HepG2 (cell line): ENCODE measurements at regions not wholly inside any gene's neighbourhood (a gene's known extent, or its start where the extent isn't known, plus 50 kb on each side); places are given as distances from the start of the nearest gene placed in this dataset.
A peak's percentile ranks its signal among the peaks of the same experiment; 100 is the strongest.

Experiments used
- ATAC-seq: fragments of 200-7000 bp; cut with Tn5 transposase; 3 replicates; pipeline ENCODE4 v1.9.1; 2020; ENCODE audit warnings: mild to moderate bottlenecking, moderate library complexity
- BruUV-seq: library from RNA; stranded (reverse); fragments of 400-500 nt; replicated peaks from 2 replicates; lab custom pipeline; 2021; lab: Mats Ljungman, UMichigan
- CTCF ChIA-PET: fragments of 300-600 bp; formaldehyde crosslinking; extraction: SDS; loops from one replicate; lab custom pipeline; 2021; ENCODE audit warnings: low total read pairs, inconsistent platforms, low intra/inter-chr PET ratio; lab: Yijun Ruan, JAX
- POLR2A ChIA-PET: fragments of 350-600 bp; sonication (Branson Sonifier 250); formaldehyde crosslinking; loops from one replicate; lab custom pipeline; 2020; ENCODE audit warnings: antibody characterized with exemption, inconsistent platforms; lab: Yijun Ruan, JAX
- DNase-seq: peaks from one replicate; pipeline ENCODE4 v3.0.0-alpha.2; 2015; ENCODE audit warnings: low spot score
- FAIRE-seq: peaks from 3 replicates; lab custom pipeline; 2011; peaks lifted over from hg19 to GRCh38; lab: Jason Lieb, UNC
- H2AFZ ChIP-seq: one replicate; pipeline ENCODE4 v1.6.1; 2011; ENCODE audit warnings: low read length, inconsistent platforms
- H3K27ac ChIP-seq: fragments of 300-600 bp; 3 replicates; pipeline ENCODE4 v1.8.0; 2011; ENCODE audit warnings: mixed run types, mild to moderate bottlenecking, mixed read lengths, low read length, inconsistent platforms; ENCODE audit not compliant: insufficient read depth; ENCODE audit errors: extremely low read length
- H3K27me3 ChIP-seq, 2 experiments: fragments of 200-600 bp in 1 of 2; 2 replicates in 1 of 2; 3 replicates in 1 of 2; pipeline versions ENCODE4 v1.6.0 to v1.8.0; 2011; ENCODE audit warnings: low read length in 2 of 2, mild to moderate bottlenecking in 2 of 2, moderate library complexity in 2 of 2, inconsistent platforms in 1 of 2; ENCODE audit not compliant: insufficient read depth in 2 of 2, control insufficient read depth in 1 of 2
- H3K36me3 ChIP-seq, 2 experiments: fragments of 200-600 bp in 1 of 2; replicated peaks in 1 of 2; 2 replicates in 1 of 2; 3 replicates in 1 of 2; pipeline versions ENCODE4 v1.5.1 to v1.8.0; 2011; ENCODE audit warnings: low read length in 2 of 2, inconsistent platforms in 1 of 2; ENCODE audit not compliant: insufficient read depth in 2 of 2, control insufficient read depth in 1 of 2
- H3K4me1 ChIP-seq: 2 replicates; pipeline ENCODE4 v1.5.1; 2012; ENCODE audit warnings: low read length, inconsistent platforms; ENCODE audit not compliant: insufficient read depth
- H3K4me2 ChIP-seq: 2 replicates; pipeline ENCODE4 v1.6.0; 2011; ENCODE audit warnings: low read depth, low read length, inconsistent platforms
- H3K4me3 ChIP-seq, 3 experiments: fragments of 200-600 bp in 1 of 3; sonication (generic), shearing (Covaris generic) in 1 of 3; replicated peaks in 1 of 3; 2 replicates each; pipeline ENCODE4 v1.5.1; 2011 to 2016; ENCODE audit warnings: low read length in 3 of 3, inconsistent platforms in 2 of 3, low read depth in 2 of 3, mild to moderate bottlenecking in 2 of 3, control low read depth in 1 of 3, mixed read lengths in 1 of 3; ENCODE audit not compliant: insufficient read depth in 1 of 3
- H3K79me2 ChIP-seq: one replicate; pipeline ENCODE4 v1.6.1; 2011; ENCODE audit warnings: low read length, inconsistent platforms; ENCODE audit not compliant: insufficient read depth
- H3K9ac ChIP-seq: 2 replicates; pipeline ENCODE4 v1.6.0; 2011; ENCODE audit warnings: mild to moderate bottlenecking, low read depth, low read length, inconsistent platforms; ENCODE audit not compliant: insufficient read depth
- H3K9me3 ChIP-seq: 2 replicates; pipeline ENCODE4 v1.5.1; 2012; ENCODE audit warnings: mild to moderate bottlenecking, low read length
- H4K20me1 ChIP-seq: 2 replicates; pipeline ENCODE4 v1.6.0; 2011; ENCODE audit warnings: inconsistent platforms, mild to moderate bottlenecking, low read length, moderate library complexity; ENCODE audit not compliant: insufficient read depth
- ATAD3A ChIP-seq: sonication (generic); formaldehyde crosslinking; IDR thresholded peaks from 2 replicates; pipeline ENCODE4 v1.4.0; 2020; ENCODE audit warnings: missing genetic modification reagents
- ATF7 ChIP-seq, 2 experiments: fragments of 450-650 bp in 1 of 2; sonication (generic) in 1 of 2; formaldehyde crosslinking in 1 of 2; IDR thresholded peaks; 2 replicates each; pipeline versions ENCODE4 v1.4.0 to v1.6.1; 2016 to 2020; ENCODE audit warnings: antibody characterized with exemption in 1 of 2, mild to moderate bottlenecking in 1 of 2, missing genetic modification reagents in 1 of 2
- BCL6 ChIP-seq: IDR thresholded peaks from 2 replicates; pipeline ENCODE4 v1.6.1; 2016; ENCODE audit warnings: missing genetic modification reagents, missing compliant biosample characterization
- CAMTA2 ChIP-seq: sonication (generic); formaldehyde crosslinking; IDR thresholded peaks from 2 replicates; pipeline ENCODE4 v1.4.0; 2020; ENCODE audit warnings: mild to moderate bottlenecking, missing genetic modification reagents, borderline replicate concordance
- DPF2 ChIP-seq: sonication (generic); formaldehyde crosslinking; IDR thresholded peaks from 2 replicates; pipeline ENCODE4 v1.4.0; 2020; ENCODE audit warnings: mild to moderate bottlenecking, low read depth, missing genetic modification reagents, borderline replicate concordance
- ETV6 ChIP-seq: sonication (generic); formaldehyde crosslinking; conservative IDR thresholded peaks from 2 replicates; pipeline ENCODE4 v1.4.0; 2020; ENCODE audit warnings: missing genetic modification reagents
- HNRNPH1 ChIP-seq: fragments of 200-400 bp; formaldehyde crosslinking; optimal IDR thresholded peaks from 2 replicates; pipeline ENCODE3; 2017; ENCODE audit warnings: mild to moderate bottlenecking, low read depth, low read length
- MAFF ChIP-seq: IDR thresholded peaks from 2 replicates; pipeline ENCODE4 v1.6.1; 2011; ENCODE audit warnings: low read depth, low read length, improper control_type of control experiment
- MLLT10 ChIP-seq: sonication (generic); formaldehyde crosslinking; IDR thresholded peaks from 2 replicates; pipeline ENCODE4 v1.4.0; 2020; ENCODE audit warnings: missing genetic modification reagents
- RCOR2 ChIP-seq: IDR thresholded peaks from 2 replicates; pipeline ENCODE4 v1.6.1; 2016; ENCODE audit warnings: missing biosample characterization, missing genetic modification reagents
- YEATS2 ChIP-seq: sonication (generic); formaldehyde crosslinking; IDR thresholded peaks from 2 replicates; pipeline ENCODE4 v1.4.0; 2020; ENCODE audit warnings: missing genetic modification reagents, borderline replicate concordance
- ZNF546 ChIP-seq: sonication (generic); formaldehyde crosslinking; conservative IDR thresholded peaks from 2 replicates; pipeline ENCODE4 v1.8.1; 2023; ENCODE audit warnings: mild to moderate bottlenecking, missing genetic modification reagents
- ZNF598 ChIP-seq: sonication (generic); formaldehyde crosslinking; IDR thresholded peaks from 2 replicates; pipeline ENCODE4 v1.5.1; 2020; ENCODE audit warnings: mild to moderate bottlenecking, missing genetic modification reagents, borderline replicate concordance
- ZNF749 ChIP-seq: sonication (generic); formaldehyde crosslinking; IDR thresholded peaks from 2 replicates; pipeline ENCODE4 v1.8.0; 2022; ENCODE audit warnings: mild to moderate bottlenecking, missing genetic modification reagents, moderate library complexity, borderline replicate concordance
- WGBS: methylation state at CpG from one replicate; pipeline ENCODE4 v1.1.6; 2017; ENCODE audit warnings: low lambda C conversion rate; 5-methylcytosine and 5-hydroxymethylcytosine counted together
- in situ Hi-C: cut with HindIII; loops from 2 replicates; pipeline ENCODE4 v1.10.0; 2017; ENCODE audit warnings: low pct_unique_long_range_greater_than_20kb; ENCODE audit not compliant: extremely low pct_ligation_motif_present
- intact Hi-C: fragments of 100-400 bp; cut with micrococcal nuclease; formaldehyde crosslinking; loops from one replicate; pipeline ENCODE4 v1.10.0; 2022; ENCODE audit not compliant: unreplicated experiment
- TF ChIP-seq, protein P1 (sequence below): IDR thresholded peaks from 2 replicates; pipeline ENCODE4 v1.6.1; 2016; ENCODE audit warnings: control low read depth
- TF ChIP-seq, protein P2 (sequence below): sonication (generic); formaldehyde crosslinking; IDR thresholded peaks from 2 replicates; pipeline ENCODE4 v1.4.0; 2020; ENCODE audit warnings: mild to moderate bottlenecking, missing genetic modification reagents
- TF ChIP-seq, protein P3 (sequence below): sonication (generic); formaldehyde crosslinking; IDR thresholded peaks from 2 replicates; pipeline ENCODE4 v1.4.0; 2020; ENCODE audit warnings: missing genetic modification reagents
- TF ChIP-seq, protein P4 (sequence below): sonication (generic); formaldehyde crosslinking; IDR thresholded peaks from 2 replicates; pipeline ENCODE4 v1.5.0; 2020; ENCODE audit warnings: mild to moderate bottlenecking, missing genetic modification reagents

DNA sequence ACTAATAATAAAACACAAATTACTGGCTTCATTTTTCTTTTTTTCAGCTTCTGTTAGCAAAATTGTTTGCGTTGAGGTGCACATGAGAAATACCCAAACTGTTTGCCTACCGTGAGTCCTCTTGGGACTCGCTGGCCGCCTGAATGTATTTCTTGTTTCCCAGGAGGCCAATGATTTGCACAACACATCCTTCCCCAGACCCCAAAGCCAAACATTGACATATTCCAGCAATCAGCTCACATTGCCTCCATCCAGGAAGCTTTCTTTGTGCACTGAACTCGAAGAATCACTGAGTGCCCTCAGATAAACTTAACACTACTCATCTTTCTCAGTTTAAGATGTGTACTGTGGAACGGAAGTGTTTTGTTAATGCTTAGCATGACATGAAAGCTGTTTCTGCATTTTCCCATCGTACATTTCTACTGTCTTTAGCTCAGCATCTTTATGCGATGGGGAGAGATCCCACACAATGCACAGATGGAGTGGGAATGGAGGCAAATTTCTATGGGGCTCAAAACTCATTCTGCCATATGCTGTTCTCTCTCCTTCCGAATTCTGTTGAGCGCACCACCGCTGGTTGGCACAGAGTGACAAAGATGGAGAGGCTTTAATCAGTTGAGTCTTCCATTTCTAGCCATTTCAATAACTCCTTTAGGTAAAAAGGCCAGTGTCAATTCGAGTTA lies 399.5 kb downstream of the RFC3 start (continued):
- TF ChIP-seq MLLT10 (CRISPR knock-in tag): no peak
- TF ChIP-seq CAMTA2: no peak
- TF ChIP-seq, protein P1, sequence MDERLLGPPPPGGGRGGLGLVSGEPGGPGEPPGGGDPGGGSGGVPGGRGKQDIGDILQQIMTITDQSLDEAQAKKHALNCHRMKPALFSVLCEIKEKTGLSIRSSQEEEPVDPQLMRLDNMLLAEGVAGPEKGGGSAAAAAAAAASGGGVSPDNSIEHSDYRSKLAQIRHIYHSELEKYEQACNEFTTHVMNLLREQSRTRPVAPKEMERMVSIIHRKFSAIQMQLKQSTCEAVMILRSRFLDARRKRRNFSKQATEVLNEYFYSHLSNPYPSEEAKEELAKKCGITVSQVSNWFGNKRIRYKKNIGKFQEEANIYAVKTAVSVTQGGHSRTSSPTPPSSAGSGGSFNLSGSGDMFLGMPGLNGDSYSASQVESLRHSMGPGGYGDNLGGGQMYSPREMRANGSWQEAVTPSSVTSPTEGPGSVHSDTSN: no peak
- TF ChIP-seq, protein P2, sequence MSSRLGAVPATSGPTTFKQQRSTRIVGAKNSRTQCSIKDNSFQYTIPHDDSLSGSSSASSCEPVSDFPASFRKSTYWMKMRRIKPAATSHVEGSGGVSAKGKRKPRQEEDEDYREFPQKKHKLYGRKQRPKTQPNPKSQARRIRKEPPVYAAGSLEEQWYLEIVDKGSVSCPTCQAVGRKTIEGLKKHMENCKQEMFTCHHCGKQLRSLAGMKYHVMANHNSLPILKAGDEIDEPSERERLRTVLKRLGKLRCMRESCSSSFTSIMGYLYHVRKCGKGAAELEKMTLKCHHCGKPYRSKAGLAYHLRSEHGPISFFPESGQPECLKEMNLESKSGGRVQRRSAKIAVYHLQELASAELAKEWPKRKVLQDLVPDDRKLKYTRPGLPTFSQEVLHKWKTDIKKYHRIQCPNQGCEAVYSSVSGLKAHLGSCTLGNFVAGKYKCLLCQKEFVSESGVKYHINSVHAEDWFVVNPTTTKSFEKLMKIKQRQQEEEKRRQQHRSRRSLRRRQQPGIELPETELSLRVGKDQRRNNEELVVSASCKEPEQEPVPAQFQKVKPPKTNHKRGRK (CRISPR knock-in tag): no peak
- TF ChIP-seq, protein P3, sequence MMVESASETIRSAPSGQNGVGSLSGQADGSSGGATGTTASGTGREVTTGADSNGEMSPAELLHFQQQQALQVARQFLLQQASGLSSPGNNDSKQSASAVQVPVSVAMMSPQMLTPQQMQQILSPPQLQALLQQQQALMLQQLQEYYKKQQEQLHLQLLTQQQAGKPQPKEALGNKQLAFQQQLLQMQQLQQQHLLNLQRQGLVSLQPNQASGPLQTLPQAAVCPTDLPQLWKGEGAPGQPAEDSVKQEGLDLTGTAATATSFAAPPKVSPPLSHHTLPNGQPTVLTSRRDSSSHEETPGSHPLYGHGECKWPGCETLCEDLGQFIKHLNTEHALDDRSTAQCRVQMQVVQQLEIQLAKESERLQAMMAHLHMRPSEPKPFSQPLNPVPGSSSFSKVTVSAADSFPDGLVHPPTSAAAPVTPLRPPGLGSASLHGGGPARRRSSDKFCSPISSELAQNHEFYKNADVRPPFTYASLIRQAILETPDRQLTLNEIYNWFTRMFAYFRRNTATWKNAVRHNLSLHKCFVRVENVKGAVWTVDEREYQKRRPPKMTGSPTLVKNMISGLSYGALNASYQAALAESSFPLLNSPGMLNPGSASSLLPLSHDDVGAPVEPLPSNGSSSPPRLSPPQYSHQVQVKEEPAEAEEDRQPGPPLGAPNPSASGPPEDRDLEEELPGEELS (CRISPR knock-in tag): no peak
- TF ChIP-seq MAFF: no peak
- TF ChIP-seq BCL6 (CRISPR knock-in tag): no peak
- TF ChIP-seq ZNF749: no peak
- no peak for TF ChIP-seq ZNF598
- TF ChIP-seq, all 625 proteins: peak for 0

DNA sequence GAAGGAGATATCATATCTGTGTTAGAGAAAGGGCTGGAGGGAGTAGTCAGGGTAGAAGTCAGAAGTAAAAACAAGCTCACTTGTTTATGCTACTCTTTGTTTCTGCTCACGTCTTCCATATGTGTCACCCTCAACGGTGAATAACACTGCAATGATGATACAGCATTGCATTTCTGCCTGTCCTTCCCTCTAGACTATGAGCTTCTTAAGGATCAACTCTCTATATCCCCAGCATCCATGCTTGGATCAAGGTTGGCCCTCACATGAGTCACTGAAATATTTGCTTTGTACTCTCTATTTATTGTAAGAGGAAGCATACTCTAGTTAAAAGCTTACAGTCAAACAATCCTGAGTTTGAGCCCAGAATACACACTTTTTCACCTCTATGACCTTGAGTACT lies 406.0 kb downstream of the RFC3 start:
- Histone ChIP-seq H3K36me3 (no peaks in the 10 kb centered on the region), H3K27ac (no peak overlapping the region), H4K20me1 (no peaks in the 10 kb centered on the region), H3K9ac (no peak overlapping the region), H3K4me2 (no peak overlapping the region), H3K27me3 (no peaks in the 10 kb centered on the region; a peak in 1 of 5 replicates), H3K4me3 (no peak overlapping the region), H3K79me2 (no peaks in the 10 kb centered on the region), H2AFZ (no peak overlapping the region), H3K4me1 (no peaks in the 10 kb centered on the region), H3K9me3 (no peaks in the 10 kb centered on the region)
- 18% methylated on average over 2 of the region's 2 CpGs for WGBS
- BruUV-seq: no TSS peak
- in situ Hi-C loops: no loop called here
- peak; percentile 6 for DNase-seq
- intact Hi-C loops: no loop called here
- no peak for ATAC-seq
- POLR2A ChIA-PET: no interaction called here
- CTCF ChIA-PET: no interaction called here
- no peak for FAIRE-seq
- TF ChIP-seq HNRNPH1: no peak
- no peak for TF ChIP-seq ZNF546
- TF ChIP-seq ETV6: no peak
- TF ChIP-seq YEATS2 (CRISPR knock-in tag): no peak
- TF ChIP-seq ATAD3A: no peak
- no peak for TF ChIP-seq RCOR2 (CRISPR knock-in tag)
- TF ChIP-seq, protein P4, sequence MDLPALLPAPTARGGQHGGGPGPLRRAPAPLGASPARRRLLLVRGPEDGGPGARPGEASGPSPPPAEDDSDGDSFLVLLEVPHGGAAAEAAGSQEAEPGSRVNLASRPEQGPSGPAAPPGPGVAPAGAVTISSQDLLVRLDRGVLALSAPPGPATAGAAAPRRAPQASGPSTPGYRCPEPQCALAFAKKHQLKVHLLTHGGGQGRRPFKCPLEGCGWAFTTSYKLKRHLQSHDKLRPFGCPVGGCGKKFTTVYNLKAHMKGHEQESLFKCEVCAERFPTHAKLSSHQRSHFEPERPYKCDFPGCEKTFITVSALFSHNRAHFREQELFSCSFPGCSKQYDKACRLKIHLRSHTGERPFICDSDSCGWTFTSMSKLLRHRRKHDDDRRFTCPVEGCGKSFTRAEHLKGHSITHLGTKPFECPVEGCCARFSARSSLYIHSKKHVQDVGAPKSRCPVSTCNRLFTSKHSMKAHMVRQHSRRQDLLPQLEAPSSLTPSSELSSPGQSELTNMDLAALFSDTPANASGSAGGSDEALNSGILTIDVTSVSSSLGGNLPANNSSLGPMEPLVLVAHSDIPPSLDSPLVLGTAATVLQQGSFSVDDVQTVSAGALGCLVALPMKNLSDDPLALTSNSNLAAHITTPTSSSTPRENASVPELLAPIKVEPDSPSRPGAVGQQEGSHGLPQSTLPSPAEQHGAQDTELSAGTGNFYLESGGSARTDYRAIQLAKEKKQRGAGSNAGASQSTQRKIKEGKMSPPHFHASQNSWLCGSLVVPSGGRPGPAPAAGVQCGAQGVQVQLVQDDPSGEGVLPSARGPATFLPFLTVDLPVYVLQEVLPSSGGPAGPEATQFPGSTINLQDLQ (CRISPR knock-in tag): no peak
- TF ChIP-seq ATF7 (IDR thresholded peaks at IDR 0.05): no peak
- TF ChIP-seq ATF7 (CRISPR knock-in tag; IDR thresholded peaks at IDR 0.05): no peak
- no peak for TF ChIP-seq DPF2
